ENCODE measurements at regions not wholly inside any gene's neighbourhood (a gene's known extent, or its start where the extent isn't known, plus 50 kb on each side); places are given as distances from the start of the nearest gene placed in this dataset.

- TF ChIP-seq CTCF (IDR thresholded peaks at IDR 0.05) (peak in 2 of 4 experiments; percentile 26 to 42), POLR2A (IDR thresholded peaks at IDR 0.05) (no peak), POLR2AphosphoS5 (IDR thresholded peaks at IDR 0.05) (no peak), EP300 (IDR thresholded peaks at IDR 0.05) (no peak)
Measured at GRCh38 chr13:78317030-78317429, 286.3 kb downstream of the POU4F1 start.

Measured in gastroesophageal sphincter (tissue), 3 donors.